ENCODE measurements at regions not wholly inside any gene's neighbourhood (a gene's known extent, or its start where the extent isn't known, plus 50 kb on each side); places are given as distances from the start of the nearest gene placed in this dataset.

- no peak for DNase-seq
Measured at GRCh38 chr2:18639756-18640453, 50.5 kb upstream of the NT5C1B start.

All from activated naive CD4-positive, alpha-beta T cell (primary cell).